Smooth muscle cell (in vitro differentiated cells): ENCODE measurements at regions not wholly inside any gene's neighbourhood (a gene's known extent, or its start where the extent isn't known, plus 50 kb on each side); places are given as distances from the start of the nearest gene placed in this dataset.

ENCODE experiments used
- DNase-seq: peaks from one replicate; lab custom pipeline; 2025; ENCODE audit not compliant: unreplicated experiment; lab: John Stamatoyannopoulos, UW
- H2AFZ ChIP-seq: fragments of 200-600 bp; sonication (generic); 2 replicates; pipeline ENCODE4 v1.6.0; 2016; ENCODE audit warnings: antibody characterized with exemption, low read depth, mild to moderate bottlenecking
- H3F3A ChIP-seq: fragments of 200-600 bp; sonication (generic); 2 replicates; pipeline ENCODE4 v1.6.0; 2017; ENCODE audit warnings: antibody characterized with exemption, low read depth
- H3K27ac ChIP-seq: fragments of 200-600 bp; sonication (generic); 2 replicates; pipeline ENCODE4 v1.5.1; 2016; ENCODE audit warnings: low read depth, mild to moderate bottlenecking
- H3K27me3 ChIP-seq: fragments of 200-600 bp; sonication (generic); 2 replicates; pipeline ENCODE4 v1.6.1; 2016; ENCODE audit warnings: low read depth, mild to moderate bottlenecking
- H3K36me3 ChIP-seq: fragments of 200-600 bp; sonication (generic); 2 replicates; pipeline ENCODE4 v1.5.1; 2016; ENCODE audit warnings: low read depth
- H3K4me1 ChIP-seq: fragments of 200-600 bp; sonication (generic); 2 replicates; pipeline ENCODE4 v1.5.1; 2016; ENCODE audit warnings: low read depth
- H3K4me2 ChIP-seq: fragments of 200-600 bp; sonication (generic); 2 replicates; pipeline ENCODE4 v1.6.0; 2016; ENCODE audit warnings: mild to moderate bottlenecking
- H3K4me3 ChIP-seq: fragments of 200-600 bp; sonication (generic); 2 replicates; pipeline ENCODE4 v1.5.1; 2016; ENCODE audit warnings: mild to moderate bottlenecking
- H3K79me2 ChIP-seq: fragments of 200-600 bp; sonication (generic); 2 replicates; pipeline ENCODE4 v1.6.0; 2016; ENCODE audit warnings: low read depth, mild to moderate bottlenecking
- H3K9ac ChIP-seq: fragments of 200-600 bp; sonication (generic); 2 replicates; pipeline ENCODE4 v1.6.0; 2016; ENCODE audit warnings: low read depth
- H3K9me3 ChIP-seq: fragments of 200-600 bp; sonication (generic); replicated peaks from 2 replicates; pipeline ENCODE4 v1.5.1; 2016; ENCODE audit warnings: low read depth
- H4K20me1 ChIP-seq: fragments of 200-600 bp; sonication (generic); 2 replicates; pipeline ENCODE4 v1.6.0; 2016; ENCODE audit warnings: low read depth
- CTCF ChIP-seq: fragments of 200-600 bp; sonication (generic); IDR thresholded peaks from 2 replicates; pipeline ENCODE4 v1.5.1; 2017; ENCODE audit warnings: borderline replicate concordance, mild to moderate bottlenecking, antibody characterized with exemption; ENCODE audit not compliant: insufficient read depth, poor library complexity, severe bottlenecking
- WGBS: methylation state at CpG from one replicate; pipeline ENCODE4 v1.1.7; 2016; ENCODE audit warnings: low lambda C conversion rate; 5-methylcytosine and 5-hydroxymethylcytosine counted together

- H3K27me3 ChIP-seq, result no peaks in the 10 kb centered on the region
- no peak overlapping the region for H3K4me2 ChIP-seq
- no peaks in the 10 kb centered on the region for H3K4me1 ChIP-seq
- H3K9me3 ChIP-seq, result no peaks in the 10 kb centered on the region
- DNase-seq, result no peak
- no peak for TF ChIP-seq CTCF
- no peak overlapping the region for H3K9ac ChIP-seq
- H3K79me2 ChIP-seq, result no peaks in the 10 kb centered on the region
- H3F3A ChIP-seq, result no peaks in the 10 kb centered on the region
- H2AFZ ChIP-seq, result no peak overlapping the region
- no peak overlapping the region for H3K27ac ChIP-seq
- no peaks in the 10 kb centered on the region for H4K20me1 ChIP-seq
- H3K36me3 ChIP-seq, result no peaks in the 10 kb centered on the region
- WGBS, result 94% methylated on average over 3 of the region's 3 CpGs
- no peak overlapping the region for H3K4me3 ChIP-seq
Observed at GRCh38 chr16:9480503-9480902, 389.1 kb downstream of the HAPSTR1 start.

GRCh38 chr16:9481747-9482730, 390.6 kb downstream of the HAPSTR1 start:
- no peaks in the 10 kb centered on the region for H4K20me1 ChIP-seq
- WGBS, result 75% methylated on average over 15 of the region's 18 CpGs
- no peaks in the 10 kb centered on the region for H3K4me1 ChIP-seq
- H2AFZ ChIP-seq, result no peak overlapping the region
- no peak for TF ChIP-seq CTCF
- no peak overlapping the region for H3K9ac ChIP-seq
- DNase-seq, result no peak
- H3K27me3 ChIP-seq, result no peaks in the 10 kb centered on the region
- no peaks in the 10 kb centered on the region for H3K79me2 ChIP-seq
- no peaks in the 10 kb centered on the region for H3K36me3 ChIP-seq
- no peak overlapping the region for H3K4me2 ChIP-seq
- no peaks in the 10 kb centered on the region for H3K9me3 ChIP-seq
- no peak overlapping the region for H3K27ac ChIP-seq
- no peak overlapping the region for H3K4me3 ChIP-seq
- no peaks in the 10 kb centered on the region for H3F3A ChIP-seq

GRCh38 chr16:9484426-9484825, 393.0 kb downstream of the HAPSTR1 start:
- no peak for DNase-seq
- no peaks in the 10 kb centered on the region for H4K20me1 ChIP-seq
- no peaks in the 10 kb centered on the region for H3F3A ChIP-seq
- WGBS, result 91% methylated on average over 3 of the region's 3 CpGs
- H3K9me3 ChIP-seq, result no peaks in the 10 kb centered on the region
- H3K27ac ChIP-seq, result no peak overlapping the region
- no peak overlapping the region for H2AFZ ChIP-seq
- H3K4me3 ChIP-seq, result no peak overlapping the region
- no peak overlapping the region for H3K9ac ChIP-seq
- no peaks in the 10 kb centered on the region for H3K36me3 ChIP-seq
- H3K79me2 ChIP-seq, result no peaks in the 10 kb centered on the region
- no peak overlapping the region for H3K4me2 ChIP-seq
- H3K4me1 ChIP-seq, result peaks cover under 1% of the 10 kb centered on the region
- no peaks in the 10 kb centered on the region for H3K27me3 ChIP-seq
- TF ChIP-seq CTCF, result no peak
